PFSK-1 (cell line): ENCODE measurements at regions not wholly inside any gene's neighbourhood (a gene's known extent, or its start where the extent isn't known, plus 50 kb on each side); places are given as distances from the start of the nearest gene placed in this dataset.

ENCODE experiments used
- FOXP2 ChIP-seq: optimal IDR thresholded peaks from 2 replicates; pipeline ENCODE3; 2011; ENCODE audit warnings: borderline replicate concordance, control low read depth, inconsistent platforms; ENCODE audit not compliant: insufficient read depth; ENCODE audit errors: extremely low read length, extremely low read depth
- POLR2AphosphoS5 ChIP-seq: IDR thresholded peaks from 2 replicates; pipeline ENCODE4 v1.6.1; 2012; ENCODE audit warnings: low read depth, mild to moderate bottlenecking, control low read depth, low read length, moderate library complexity
- SIN3A ChIP-seq: IDR thresholded peaks from 2 replicates; pipeline ENCODE4 v1.6.1; 2012; ENCODE audit warnings: mild to moderate bottlenecking, low read length, moderate library complexity, borderline replicate concordance; ENCODE audit not compliant: insufficient read depth
- TAF1 ChIP-seq: IDR thresholded peaks from 2 replicates; pipeline ENCODE4 v1.6.1; 2012; ENCODE audit warnings: low read length, control low read depth, borderline replicate concordance; ENCODE audit not compliant: insufficient read depth
- TF ChIP-seq, protein P1 (sequence below), 2 experiments: IDR thresholded peaks; 2 replicates each; pipeline versions ENCODE4 v1.6.1 to v1.8.0; 2011 to 2012; ENCODE audit warnings: low read depth in 2 of 2, low read length in 2 of 2, control low read depth in 1 of 2, inconsistent platforms in 1 of 2, mild to moderate bottlenecking in 1 of 2, moderate library complexity in 1 of 2; ENCODE audit not compliant: insufficient read depth in 1 of 2

DNA sequence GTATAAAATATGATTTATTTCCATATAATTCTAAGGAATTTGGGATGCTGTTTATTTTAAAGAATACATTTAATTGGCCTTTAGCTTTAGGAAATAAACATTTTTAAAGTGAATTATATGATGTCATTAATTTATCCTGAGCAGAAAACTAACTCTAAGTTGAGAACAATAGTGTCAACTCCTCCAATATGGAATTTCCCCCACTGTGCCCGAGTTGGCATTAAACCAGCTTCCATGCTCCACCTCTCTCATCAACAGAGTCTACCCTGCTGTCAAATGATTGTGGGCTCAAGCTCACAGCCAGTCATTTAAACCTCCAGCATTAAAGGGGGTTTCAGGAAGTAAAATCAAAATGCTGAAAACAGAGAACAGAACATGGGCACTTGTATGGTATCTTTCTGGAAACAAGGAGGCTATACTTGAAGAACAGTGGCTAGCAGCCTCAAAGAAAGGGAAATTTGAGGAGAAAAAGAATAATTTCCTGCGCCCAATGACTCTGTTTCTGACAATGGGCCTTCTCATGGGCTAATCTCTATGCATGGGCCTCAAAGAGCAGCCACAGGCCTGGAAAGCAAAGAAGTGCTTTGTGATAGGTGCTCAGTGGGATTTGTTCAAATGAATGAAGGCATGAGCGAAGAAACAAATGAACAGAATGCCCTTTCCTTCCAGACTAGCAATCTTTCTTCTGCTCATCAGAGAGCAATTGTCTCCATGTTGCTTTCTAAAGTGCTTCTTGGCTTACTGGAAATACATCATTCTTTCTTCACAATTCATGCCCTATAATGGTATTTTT, 252.8 kb downstream of the MTX2 start:
- no peak for TF ChIP-seq FOXP2
- TF ChIP-seq SIN3A = no peak
- no peak for TF ChIP-seq TAF1
- no peak for TF ChIP-seq POLR2AphosphoS5
- TF ChIP-seq, protein P1, sequence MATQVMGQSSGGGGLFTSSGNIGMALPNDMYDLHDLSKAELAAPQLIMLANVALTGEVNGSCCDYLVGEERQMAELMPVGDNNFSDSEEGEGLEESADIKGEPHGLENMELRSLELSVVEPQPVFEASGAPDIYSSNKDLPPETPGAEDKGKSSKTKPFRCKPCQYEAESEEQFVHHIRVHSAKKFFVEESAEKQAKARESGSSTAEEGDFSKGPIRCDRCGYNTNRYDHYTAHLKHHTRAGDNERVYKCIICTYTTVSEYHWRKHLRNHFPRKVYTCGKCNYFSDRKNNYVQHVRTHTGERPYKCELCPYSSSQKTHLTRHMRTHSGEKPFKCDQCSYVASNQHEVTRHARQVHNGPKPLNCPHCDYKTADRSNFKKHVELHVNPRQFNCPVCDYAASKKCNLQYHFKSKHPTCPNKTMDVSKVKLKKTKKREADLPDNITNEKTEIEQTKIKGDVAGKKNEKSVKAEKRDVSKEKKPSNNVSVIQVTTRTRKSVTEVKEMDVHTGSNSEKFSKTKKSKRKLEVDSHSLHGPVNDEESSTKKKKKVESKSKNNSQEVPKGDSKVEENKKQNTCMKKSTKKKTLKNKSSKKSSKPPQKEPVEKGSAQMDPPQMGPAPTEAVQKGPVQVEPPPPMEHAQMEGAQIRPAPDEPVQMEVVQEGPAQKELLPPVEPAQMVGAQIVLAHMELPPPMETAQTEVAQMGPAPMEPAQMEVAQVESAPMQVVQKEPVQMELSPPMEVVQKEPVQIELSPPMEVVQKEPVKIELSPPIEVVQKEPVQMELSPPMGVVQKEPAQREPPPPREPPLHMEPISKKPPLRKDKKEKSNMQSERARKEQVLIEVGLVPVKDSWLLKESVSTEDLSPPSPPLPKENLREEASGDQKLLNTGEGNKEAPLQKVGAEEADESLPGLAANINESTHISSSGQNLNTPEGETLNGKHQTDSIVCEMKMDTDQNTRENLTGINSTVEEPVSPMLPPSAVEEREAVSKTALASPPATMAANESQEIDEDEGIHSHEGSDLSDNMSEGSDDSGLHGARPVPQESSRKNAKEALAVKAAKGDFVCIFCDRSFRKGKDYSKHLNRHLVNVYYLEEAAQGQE (IDR thresholded peaks at IDR 0.05; ENCODE audit: insufficient read depth in 1 of 2, low read depth in 2 of 2, low read length in 2 of 2) = no peak

DNA sequence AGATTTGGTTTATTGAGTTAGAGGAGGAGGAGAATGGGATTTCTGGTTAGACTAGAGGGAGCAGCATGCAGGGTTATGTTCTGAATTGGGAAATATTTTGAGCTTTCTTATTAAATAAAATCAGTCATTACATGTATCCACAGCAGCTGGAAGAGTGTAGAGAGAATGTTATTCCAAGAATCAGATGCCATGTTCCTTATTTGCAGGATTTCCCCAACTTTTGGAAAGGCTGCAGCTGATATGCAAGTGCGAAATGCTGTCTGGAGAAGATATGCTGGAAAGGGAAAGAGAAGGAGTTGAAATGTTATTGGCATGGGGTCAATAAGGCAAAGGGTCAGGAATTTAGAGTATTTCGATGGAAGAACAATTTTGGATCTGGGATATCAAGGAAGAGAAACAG, 255.8 kb downstream of the MTX2 start:
- TF ChIP-seq SIN3A (no peak), TAF1 (no peak), FOXP2 (no peak), POLR2AphosphoS5 (no peak)
- TF ChIP-seq, protein P1 (IDR thresholded peaks at IDR 0.05; ENCODE audit: insufficient read depth in 1 of 2, low read depth in 2 of 2, low read length in 2 of 2) = no peak

DNA sequence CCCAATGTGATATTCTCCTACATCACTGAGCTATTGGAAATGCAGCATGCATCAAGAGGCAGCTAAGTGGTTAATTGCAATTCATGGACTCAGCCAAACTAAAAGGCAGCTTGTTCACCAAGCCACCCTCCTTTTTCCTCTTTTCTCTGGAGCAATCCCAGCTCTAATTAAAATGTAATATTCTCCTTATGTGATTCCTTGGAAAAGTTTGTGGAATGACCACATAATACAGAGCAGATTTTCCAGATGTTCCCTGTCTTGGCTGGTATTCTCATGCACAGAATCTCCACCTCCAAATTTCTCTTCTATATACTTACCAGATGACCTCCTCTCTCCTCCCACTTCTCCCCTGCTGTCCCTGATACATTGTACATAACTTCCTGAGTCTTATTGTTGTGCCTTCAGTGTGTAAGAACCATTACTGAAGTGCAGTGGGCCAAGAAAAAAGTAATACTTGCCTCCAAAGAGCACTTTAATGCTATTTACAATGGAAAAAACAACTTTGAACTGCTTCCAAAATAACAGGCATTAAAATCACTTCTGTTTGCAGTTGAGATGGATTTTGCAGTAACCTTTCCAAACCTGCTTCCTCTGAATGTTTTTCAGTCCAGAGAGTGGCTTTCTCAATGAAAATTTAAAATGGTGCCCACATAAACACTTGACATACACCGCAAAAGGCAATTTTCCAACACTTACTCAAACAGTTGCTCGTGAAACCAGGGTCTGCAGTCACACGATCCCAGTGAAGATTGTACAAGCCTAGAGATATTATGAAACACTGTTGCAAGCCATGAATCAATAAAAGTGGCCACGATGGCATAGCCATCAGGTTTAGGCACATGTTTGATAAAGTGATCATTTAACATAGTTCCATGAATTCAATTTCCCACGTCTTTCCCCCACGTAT, 258.0 kb downstream of the MTX2 start:
- TF ChIP-seq FOXP2 (no peak), TAF1 (no peak), SIN3A (no peak), POLR2AphosphoS5 (no peak)
- TF ChIP-seq, protein P1 (IDR thresholded peaks at IDR 0.05; ENCODE audit: insufficient read depth in 1 of 2, low read depth in 2 of 2, low read length in 2 of 2) = no peak

DNA sequence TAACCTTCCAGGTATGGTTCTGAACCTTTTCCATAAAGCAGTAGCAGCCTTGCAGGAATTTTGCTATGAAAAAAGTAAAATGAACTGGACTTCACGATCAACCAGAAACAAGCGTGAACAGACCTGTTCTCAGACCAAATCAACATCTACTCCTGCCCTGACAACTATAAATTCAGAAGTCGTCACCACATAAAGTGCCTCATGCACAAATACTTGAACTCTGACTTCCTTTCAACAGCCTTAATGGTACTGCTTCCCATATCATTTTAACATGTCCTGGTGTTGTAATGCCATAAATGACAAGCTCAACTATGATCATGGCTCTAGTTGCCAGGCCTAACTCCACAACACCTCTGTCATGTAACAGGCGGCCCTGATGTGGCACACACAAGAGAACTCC, 262.4 kb downstream of the MTX2 start:
- TF ChIP-seq, protein P1 (IDR thresholded peaks at IDR 0.05; ENCODE audit: insufficient read depth in 1 of 2, low read depth in 2 of 2, low read length in 2 of 2) = no peak
- TF ChIP-seq TAF1 (no peak), FOXP2 (no peak), POLR2AphosphoS5 (no peak)
